ENCODE measurements at regions not wholly inside any gene's neighbourhood (a gene's known extent, or its start where the extent isn't known, plus 50 kb on each side); places are given as distances from the start of the nearest gene placed in this dataset.
"Not testable (repeated sequence)": the region's sequence is repeated elsewhere in the genome, so short reads cannot be mapped to it uniquely, and the experiment has no call there.

GRCh38 chrX:115987464-115987863 lies 183.1 kb upstream of the AGTR2 start:
- TF ChIP-seq POLR2A (IDR thresholded peaks at IDR 0.05; ENCODE audit: low read depth, low read length); POLR2AphosphoS5 (IDR thresholded peaks at IDR 0.05; ENCODE audit: low read depth, low read length); TAF1 (IDR thresholded peaks at IDR 0.05; ENCODE audit: borderline replicate concordance, low read depth, low read length): not testable (repeated sequence)

All from GM12892 (cell line).